ENCODE measurements at regions not wholly inside any gene's neighbourhood (a gene's known extent, or its start where the extent isn't known, plus 50 kb on each side); places are given as distances from the start of the nearest gene placed in this dataset.

GRCh38 chr4:57448452-57448851, 338.3 kb upstream of the IGFBP7 start:
- no peak for DNase-seq

GRCh38 chr4:57446266-57446665, 336.1 kb upstream of the IGFBP7 start:
- DNase-seq = no peak

DNA sequence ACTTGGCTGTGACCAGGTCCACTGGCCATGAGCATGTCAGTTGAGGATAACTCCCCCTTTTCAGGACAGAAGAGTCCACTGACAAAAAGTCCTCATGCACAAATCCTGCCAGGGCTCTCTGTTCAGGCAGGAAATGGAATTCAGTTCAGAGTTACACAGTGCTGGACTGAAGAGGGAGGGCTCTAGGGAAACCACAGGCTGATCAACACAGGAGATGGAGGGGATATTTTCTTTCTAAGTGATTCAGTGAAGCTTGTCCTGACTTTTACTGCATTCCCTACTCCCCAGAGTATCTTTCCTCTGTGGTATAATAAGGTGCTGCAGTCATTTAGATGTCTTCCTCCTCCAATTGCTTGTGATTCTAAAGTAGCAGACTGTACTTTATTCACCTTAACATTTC, 335.5 kb upstream of the IGFBP7 start:
- DNase-seq = no peak

DNA sequence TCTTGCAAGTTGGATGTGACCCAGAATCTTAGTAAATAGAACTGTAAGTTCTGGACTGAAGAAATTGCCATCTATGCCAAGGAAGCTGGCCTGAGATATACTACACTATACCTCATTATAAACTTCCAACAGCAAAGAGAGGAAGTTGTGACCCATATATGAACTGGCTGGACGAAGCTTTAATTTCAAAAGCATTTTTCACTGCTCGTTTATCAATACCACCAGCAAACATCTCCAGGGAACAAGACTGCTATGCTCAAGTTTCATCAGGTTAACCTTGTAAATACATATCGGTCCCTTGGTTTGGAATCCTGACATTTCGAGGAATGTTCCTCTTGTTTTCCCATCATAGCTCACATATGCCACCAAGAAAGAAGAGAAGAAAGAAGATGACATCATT, 334.5 kb upstream of the IGFBP7 start:
- DNase-seq = no peak

GRCh38 chr4:57443787-57444186, 333.6 kb upstream of the IGFBP7 start:
- DNase-seq = no peak

DNA sequence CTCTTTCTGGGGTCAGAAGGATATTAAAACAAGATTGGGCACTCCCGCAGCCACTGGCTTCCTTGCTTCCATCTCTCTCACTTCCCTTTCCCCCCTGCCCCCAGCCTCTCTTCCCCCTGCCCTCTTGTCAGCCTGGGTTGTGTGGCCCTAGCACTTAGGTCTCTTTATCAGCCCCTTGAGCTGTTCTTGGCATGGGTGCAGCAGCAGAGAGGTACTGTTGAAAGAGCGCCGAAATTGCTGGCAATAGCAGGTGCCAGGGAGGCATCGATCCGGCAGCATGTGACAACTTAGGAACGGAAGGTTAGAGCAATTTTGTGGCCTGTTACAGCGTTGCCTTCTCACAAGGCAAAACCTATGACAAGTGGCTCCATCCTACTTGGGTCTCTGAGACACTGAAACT, 333.1 kb upstream of the IGFBP7 start:
- no peak for DNase-seq

- peak; percentile 79 for DNase-seq
Observed at GRCh38 chr4:57442831-57443291, 332.7 kb upstream of the IGFBP7 start.

DNA sequence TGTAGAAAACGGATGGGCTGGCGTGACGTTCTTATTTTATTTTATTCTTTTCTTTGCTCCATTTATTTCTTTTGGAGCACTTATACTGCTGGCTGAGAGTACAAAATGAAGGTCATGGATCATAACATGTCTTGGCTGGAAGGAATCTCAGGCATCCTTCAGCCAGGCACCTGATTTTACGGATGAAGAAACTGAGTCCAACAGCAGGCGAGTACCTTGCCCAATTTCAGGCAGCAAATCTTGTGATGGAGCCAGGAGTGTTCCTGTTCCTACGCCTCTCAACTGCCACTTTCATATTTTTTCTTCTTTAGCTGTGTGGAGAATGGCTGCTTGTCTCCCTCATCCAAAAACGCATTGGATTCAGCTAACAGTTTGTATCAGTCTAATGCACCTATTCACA, 332.1 kb upstream of the IGFBP7 start:
- no peak for DNase-seq

DNA sequence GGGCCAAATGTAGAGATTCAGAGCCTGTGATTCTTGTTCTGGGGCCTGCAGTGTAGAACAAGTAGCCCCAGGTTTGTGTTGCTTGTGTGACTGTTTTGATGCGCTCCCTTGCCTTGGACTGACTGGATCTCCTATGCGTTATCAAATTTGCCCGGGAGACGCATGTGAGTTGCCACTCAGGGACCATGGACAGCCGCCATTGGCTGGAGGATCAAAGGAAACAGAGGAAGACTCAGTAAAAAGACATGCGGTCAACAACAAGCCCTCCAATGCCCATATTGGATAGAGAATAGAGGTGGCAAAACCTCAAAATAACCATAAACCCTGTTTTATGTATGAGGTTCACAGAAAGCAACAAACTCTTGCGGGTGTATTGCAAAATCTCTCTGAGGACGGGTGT, 327.5 kb upstream of the IGFBP7 start:
- no peak for DNase-seq

DNA sequence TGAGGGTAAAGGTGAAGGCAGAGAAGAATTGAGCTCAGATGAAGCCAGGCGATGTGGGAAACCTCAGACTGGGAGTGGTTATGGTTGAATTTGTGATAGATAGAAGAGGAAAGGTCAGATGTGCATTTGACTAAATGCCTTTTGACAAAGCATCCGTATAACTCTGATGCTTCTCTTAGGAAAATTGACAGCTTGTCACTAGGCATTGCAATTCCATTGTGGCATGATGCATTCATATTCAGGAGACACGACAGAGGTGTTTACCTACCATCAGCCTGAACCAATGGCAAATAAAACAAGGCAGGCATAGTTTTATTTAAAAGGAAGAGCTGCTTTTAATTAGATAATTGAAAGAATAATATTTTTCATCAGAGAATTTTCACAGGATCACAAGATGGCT, 325.1 kb upstream of the IGFBP7 start:
- DNase-seq = no peak

DNA sequence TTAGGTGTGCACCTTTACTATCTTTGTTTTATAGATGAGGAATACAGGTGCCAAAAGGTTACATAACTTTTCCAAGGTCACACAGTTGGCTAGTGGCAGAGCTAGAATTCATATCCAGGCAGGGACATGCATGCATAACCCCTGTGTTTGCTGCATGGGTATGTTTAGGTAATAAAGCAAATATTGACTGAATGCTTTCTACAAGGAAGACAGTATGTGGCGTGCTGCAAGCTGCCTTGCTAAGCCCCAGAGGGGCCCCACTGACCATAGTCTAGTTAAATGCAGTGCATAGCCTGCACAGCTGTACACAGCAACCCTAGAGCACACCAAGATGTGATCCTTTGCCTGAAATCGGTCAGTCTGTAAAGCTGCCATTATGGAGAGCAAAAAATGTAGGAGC, 320.5 kb upstream of the IGFBP7 start:
- DNase-seq = no peak

GRCh38 chr4:57426779-57427395, 316.7 kb upstream of the IGFBP7 start:
- peak; percentile 86 for DNase-seq

GRCh38 chr4:57425610-57426009, 315.4 kb upstream of the IGFBP7 start:
- no peak for DNase-seq

- no peak for DNase-seq
Observed at GRCh38 chr4:57424232-57424897, 314.2 kb upstream of the IGFBP7 start.

GRCh38 chr4:57418133-57418532, 307.9 kb upstream of the IGFBP7 start:
- DNase-seq = no peak

DNA sequence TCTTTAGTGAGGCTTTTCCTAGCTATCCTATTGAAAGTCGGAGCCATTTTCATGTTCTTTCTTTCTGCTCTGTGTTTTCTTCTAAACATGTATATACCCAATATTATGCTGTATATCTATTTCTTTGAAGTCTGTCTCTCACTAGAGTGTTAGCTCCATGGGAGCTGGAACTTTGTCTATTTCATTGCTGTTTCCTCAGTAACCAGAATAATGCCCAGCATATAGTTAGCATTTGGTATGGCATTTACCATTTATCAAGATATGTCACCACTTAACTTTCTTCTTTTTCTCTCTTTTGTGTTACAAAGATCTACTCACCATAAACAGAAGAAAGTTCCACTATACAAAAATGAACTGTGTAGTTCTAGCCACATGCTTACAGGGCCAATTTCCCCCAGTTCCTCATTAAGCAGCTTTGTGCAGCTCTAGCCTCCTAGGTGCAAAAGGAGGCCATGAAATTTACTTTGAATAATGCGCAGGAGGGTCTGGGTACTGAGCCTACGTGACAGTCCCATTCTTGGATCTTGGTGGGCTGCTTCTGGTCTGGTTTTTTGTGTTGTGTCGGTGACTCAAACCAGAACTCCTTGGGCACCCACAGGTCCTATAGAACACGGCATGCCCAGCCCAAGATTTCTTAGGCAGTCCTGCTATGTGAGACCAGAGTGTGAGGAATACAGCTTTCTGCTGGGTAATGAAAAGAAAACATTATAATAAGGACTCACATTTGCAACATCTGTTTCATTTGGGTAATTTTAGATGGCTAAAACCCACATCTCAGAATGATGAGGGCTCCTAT, 302.3 kb upstream of the IGFBP7 start:
- no peak for DNase-seq

DNA sequence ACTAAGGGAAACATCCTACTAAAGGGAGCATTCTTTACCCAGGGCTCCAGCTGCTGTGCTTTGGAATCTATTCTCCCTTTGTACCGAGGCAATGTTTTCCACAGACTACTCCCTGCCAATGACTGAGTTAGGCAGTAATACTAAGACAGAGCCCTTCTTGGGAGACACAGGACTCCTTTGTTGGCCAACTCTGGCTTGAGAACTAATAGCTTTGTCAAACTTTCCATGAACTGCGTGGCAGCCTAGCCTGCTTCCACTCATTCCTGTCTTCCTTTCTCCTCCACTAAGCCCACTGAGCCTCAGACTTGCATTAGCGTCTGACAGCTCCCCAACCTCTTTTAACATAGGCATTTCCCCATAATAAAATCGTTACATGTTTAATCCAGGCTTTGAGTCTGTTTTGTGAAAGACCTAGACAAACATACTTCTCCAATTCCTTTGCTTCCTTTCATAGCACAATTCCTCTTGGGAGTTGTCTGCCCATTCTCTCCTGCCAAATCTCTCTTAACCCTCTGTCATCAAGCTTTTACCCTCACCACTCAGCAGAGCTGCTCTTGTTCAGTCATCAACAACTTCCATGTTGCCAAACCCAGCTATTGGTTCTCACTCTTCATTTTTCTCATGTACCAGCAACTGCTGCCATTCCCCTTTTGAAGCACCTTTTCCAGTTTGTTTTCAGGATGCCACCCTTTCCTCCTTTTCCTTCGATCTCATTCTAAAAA, 300.3 kb upstream of the IGFBP7 start:
- DNase-seq = no peak

DNA sequence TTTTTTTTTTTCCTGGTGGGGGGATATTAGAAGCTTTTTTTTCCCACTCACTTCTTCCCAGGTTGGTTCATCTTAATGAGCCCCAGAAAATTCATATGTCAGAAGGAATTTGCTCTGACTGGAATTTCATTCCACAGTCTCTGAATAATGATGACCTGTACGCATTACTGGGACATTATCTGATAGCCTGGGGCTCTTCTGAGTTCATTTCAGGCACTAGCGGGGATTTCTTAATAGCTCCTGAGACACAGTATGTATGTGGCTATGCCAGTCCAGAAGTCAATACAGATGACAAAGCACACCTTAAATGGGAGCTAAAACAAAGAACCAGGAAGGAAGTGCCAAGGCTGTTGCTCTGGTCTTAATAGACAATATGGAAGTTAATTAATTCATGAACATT, 295.2 kb upstream of the IGFBP7 start:
- DNase-seq = no peak

DNA sequence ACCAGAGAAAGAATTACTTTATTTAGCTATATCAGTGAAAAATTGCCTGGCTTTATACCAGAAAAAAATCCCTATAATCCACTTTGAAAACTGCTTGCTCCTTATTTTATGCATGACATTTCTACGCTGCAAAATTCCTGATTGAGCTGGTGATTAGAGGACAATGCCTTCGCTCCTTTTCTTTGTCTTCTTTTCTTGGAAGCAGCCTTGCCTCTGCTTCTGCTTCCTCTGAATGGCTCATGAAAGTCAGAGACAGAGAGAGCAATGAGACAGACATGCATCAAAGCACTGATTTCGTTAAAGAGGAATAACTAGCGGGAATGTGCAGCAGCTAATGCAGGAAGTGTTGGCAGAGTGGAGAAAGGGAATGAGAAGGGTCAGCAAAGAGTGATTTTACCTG, 294.3 kb upstream of the IGFBP7 start:
- no peak for DNase-seq

- no peak for DNase-seq
Observed at GRCh38 chr4:57403591-57403990, 293.4 kb upstream of the IGFBP7 start.

DNA sequence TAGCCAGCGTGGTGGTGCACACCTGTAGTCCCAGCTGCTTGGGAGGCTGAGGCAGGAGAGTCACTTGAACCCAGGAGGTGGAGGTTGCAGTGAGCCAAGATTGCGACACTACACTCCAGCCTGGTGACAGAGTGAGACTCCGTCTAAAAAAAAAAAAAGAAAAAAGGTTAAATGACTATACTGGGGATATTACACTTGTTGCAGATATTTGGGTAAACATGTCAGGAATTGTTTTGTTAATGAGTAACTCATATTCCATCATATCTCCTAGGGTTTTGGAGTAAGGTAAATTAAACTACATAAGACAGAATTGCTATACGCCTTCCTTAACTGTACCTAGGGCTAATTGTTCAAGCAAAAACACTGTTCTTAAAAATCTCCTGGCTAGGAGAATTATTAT, 291.4 kb upstream of the IGFBP7 start:
- DNase-seq = no peak

GRCh38 chr4:57378766-57379165, 268.6 kb upstream of the IGFBP7 start:
- no peak for DNase-seq

DNA sequence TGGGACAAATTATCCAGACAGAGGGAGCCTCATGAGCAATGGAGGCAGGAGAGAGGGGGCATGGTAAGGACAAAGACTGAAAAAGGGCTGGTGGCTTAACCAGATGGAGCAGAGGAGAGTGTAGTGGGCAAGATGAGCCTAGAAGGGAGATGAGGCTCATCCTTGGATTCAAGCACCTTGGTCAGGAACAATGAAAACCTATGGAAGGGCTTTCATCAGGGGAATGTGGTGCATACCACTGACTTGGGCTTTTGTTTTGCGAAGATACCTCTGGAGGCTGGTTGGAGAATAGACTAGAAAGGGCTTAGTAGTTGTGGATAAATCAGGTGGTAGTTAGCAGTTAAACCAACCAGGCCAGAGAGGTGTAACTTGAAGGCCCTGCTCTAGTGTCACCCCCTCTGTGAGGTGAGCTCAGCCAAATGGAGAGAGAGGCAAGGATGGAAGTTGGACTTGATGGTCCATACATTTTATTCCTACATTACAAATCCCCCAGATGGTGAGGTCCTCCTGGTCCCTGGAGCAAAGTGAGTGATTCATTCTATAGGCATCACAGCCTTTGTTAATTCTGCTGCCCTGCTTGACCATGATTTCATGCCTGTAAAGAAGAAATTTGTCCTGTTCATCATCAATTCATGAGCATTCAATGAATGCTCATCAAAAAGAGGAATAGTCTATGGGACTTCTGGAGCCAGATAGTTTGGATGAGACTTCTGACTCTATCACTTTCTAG, 264.8 kb upstream of the IGFBP7 start:
- DNase-seq = no peak

Data from right forelimb (tissue), 1 donor.